GM19463 (cell line): ENCODE measurements at regions not wholly inside any gene's neighbourhood (a gene's known extent, or its start where the extent isn't known, plus 50 kb on each side); places are given as distances from the start of the nearest gene placed in this dataset.
"Not testable (repeated sequence)": the region's sequence is repeated elsewhere in the genome, so short reads cannot be mapped to it uniquely, and the experiment has no call there.

Experiments used
- ATAC-seq: cut with Tn5 transposase; IDR thresholded peaks from one replicate; pipeline ENCODE4 v1.9.1; 2021; ENCODE audit warnings: mild to moderate bottlenecking, moderate library complexity; ENCODE audit not compliant: unreplicated experiment

GRCh38 chr18:60209042-60209441, 163.5 kb downstream of the MC4R start:
- no peak for ATAC-seq

- ATAC-seq, result no peak
Observed at GRCh38 chr18:60202708-60203107, 169.9 kb downstream of the MC4R start.

- no peak for ATAC-seq
Observed at GRCh38 chr18:60200558-60200957, 172.0 kb downstream of the MC4R start.

- no peak for ATAC-seq
Observed at GRCh38 chr18:60199505-60199904, 173.1 kb downstream of the MC4R start.

GRCh38 chr18:60197671-60198462, 174.7 kb downstream of the MC4R start:
- no peak for ATAC-seq

- no peak for ATAC-seq
Observed at GRCh38 chr18:60196836-60197606, 175.6 kb downstream of the MC4R start.

- ATAC-seq, result no peak
Observed at GRCh38 chr18:60193780-60194179, 178.8 kb downstream of the MC4R start.

GRCh38 chr18:60191926-60192325, 180.6 kb downstream of the MC4R start:
- no peak for ATAC-seq

GRCh38 chr18:60189856-60190255, 182.7 kb downstream of the MC4R start:
- ATAC-seq, result no peak

- ATAC-seq, result no peak
Observed at GRCh38 chr18:60188958-60189357, 183.6 kb downstream of the MC4R start.

GRCh38 chr18:60182223-60182622, 190.4 kb downstream of the MC4R start:
- no peak for ATAC-seq

GRCh38 chr18:60180671-60181070, 191.9 kb downstream of the MC4R start:
- no peak for ATAC-seq

GRCh38 chr18:60178224-60178623, 194.4 kb downstream of the MC4R start:
- not testable (repeated sequence) for ATAC-seq

GRCh38 chr18:60176259-60176658, 196.3 kb downstream of the MC4R start:
- no peak for ATAC-seq

GRCh38 chr18:60174832-60175231, 197.7 kb downstream of the MC4R start:
- ATAC-seq, result no peak

- ATAC-seq, result no peak
Observed at GRCh38 chr18:60172030-60172429, 200.5 kb downstream of the MC4R start.

- ATAC-seq, result peak; percentile 84
Observed at GRCh38 chr18:60163622-60164021, 209.0 kb downstream of the MC4R start.

- no peak for ATAC-seq
Observed at GRCh38 chr18:60162388-60162787, 210.2 kb downstream of the MC4R start.

GRCh38 chr18:60157810-60158209, 214.8 kb downstream of the MC4R start:
- no peak for ATAC-seq

- ATAC-seq, result no peak
Observed at GRCh38 chr18:60153376-60153775, 219.2 kb downstream of the MC4R start.

- no peak for ATAC-seq
Observed at GRCh38 chr18:60149316-60149715, 223.3 kb downstream of the MC4R start.

GRCh38 chr18:60147323-60147722, 225.3 kb downstream of the MC4R start:
- no peak for ATAC-seq
